Activated T-cell treated with anti-CD3 and anti-CD28 coated beads, Interleukin-2, amount 50 U/mL, for 72 hours (primary cell): ENCODE measurements at regions not wholly inside any gene's neighbourhood (a gene's known extent, or its start where the extent isn't known, plus 50 kb on each side); places are given as distances from the start of the nearest gene placed in this dataset.

Experiments
- ATAC-seq, 2 donors: fragments of 150-1000 bp; cut with Tn5 transposase; replicated peaks in 1 of 2; 2 replicates each; pipeline ENCODE4 v1.10.0; 2021; ENCODE audit warnings: moderate library complexity in 2 of 2, mild to moderate bottlenecking in 1 of 2
- DNase-seq, 2 donors: peaks; one replicate each; pipeline ENCODE4 v3.0.0; 2021 to 2022; ENCODE audit warnings: mixed read lengths in 1 of 2
- H3K27ac Mint-ChIP-seq: one replicate; pipeline ENCODE4 v1.8.0; 2022; ENCODE audit warnings: mild to moderate bottlenecking, moderate library complexity, mixed read lengths
- H3K27me3 Mint-ChIP-seq: one replicate; pipeline ENCODE4 v1.8.0; 2022; ENCODE audit warnings: low read depth, mixed read lengths
- H3K36me3 Mint-ChIP-seq, 2 donors: one replicate each; pipeline ENCODE4 v1.8.0; 2022; ENCODE audit warnings: mixed read lengths in 2 of 2, mild to moderate bottlenecking in 1 of 2; ENCODE audit not compliant: insufficient read depth in 2 of 2
- H3K4me1 Mint-ChIP-seq: one replicate; pipeline ENCODE4 v1.8.0; 2022; ENCODE audit warnings: low read depth, mixed read lengths
- H3K4me3 Mint-ChIP-seq, 2 donors: one replicate each; pipeline ENCODE4 v1.8.0; 2022; ENCODE audit warnings: mild to moderate bottlenecking in 2 of 2, mixed read lengths in 2 of 2, moderate library complexity in 2 of 2
- H3K9me3 Mint-ChIP-seq, 2 donors: one replicate each; pipeline ENCODE4 v1.8.0; 2022; ENCODE audit warnings: mixed read lengths in 2 of 2

- no peak overlapping the region for H3K4me3 Mint-ChIP-seq
- no peaks in the 10 kb centered on the region for H3K36me3 Mint-ChIP-seq
- H3K9me3 Mint-ChIP-seq: no peaks in the 10 kb centered on the region
- no peaks in the 10 kb centered on the region for H3K4me1 Mint-ChIP-seq
- no peak overlapping the region for H3K27ac Mint-ChIP-seq
- ATAC-seq (no peak), DNase-seq (no peak)
- peaks cover 6% of the 10 kb centered on the region for H3K27me3 Mint-ChIP-seq
These were observed 200.6 kb downstream of the TSHZ3 start for GRCh38 chr19:31148671-31149070.

GRCh38 chr19:31147234-31147633, 202.0 kb downstream of the TSHZ3 start:
- no peak for ATAC-seq

GRCh38 chr19:31146546-31147183, 202.6 kb downstream of the TSHZ3 start:
- Mint-ChIP-seq H3K36me3 (no peaks in the 10 kb centered on the region), H3K4me3 (no peak overlapping the region), H3K9me3 (no peaks in the 10 kb centered on the region), H3K4me1 (no peaks in the 10 kb centered on the region), H3K27me3 (peaks cover 6% of the 10 kb centered on the region), H3K27ac (no peak overlapping the region)
- DNase-seq (no peak), ATAC-seq (no peak)

More at GRCh38 chr19:31147234-31147633, 202.0 kb downstream of the TSHZ3 start:
- Mint-ChIP-seq H3K36me3 (no peaks in the 10 kb centered on the region), H3K4me3 (no peak overlapping the region), H3K27ac (no peak overlapping the region), H3K9me3 (no peaks in the 10 kb centered on the region), H3K4me1 (no peaks in the 10 kb centered on the region), H3K27me3 (peaks cover 6% of the 10 kb centered on the region)
- DNase-seq: no peak

GRCh38 chr19:31146015-31146414, 203.2 kb downstream of the TSHZ3 start:
- no peaks in the 10 kb centered on the region for H3K36me3 Mint-ChIP-seq
- H3K4me3 Mint-ChIP-seq: no peak overlapping the region
- H3K27me3 Mint-ChIP-seq: peaks cover 6% of the 10 kb centered on the region
- no peak overlapping the region for H3K27ac Mint-ChIP-seq
- ATAC-seq (no peak), DNase-seq (no peak)
- H3K9me3 Mint-ChIP-seq: no peaks in the 10 kb centered on the region
- no peaks in the 10 kb centered on the region for H3K4me1 Mint-ChIP-seq

- Mint-ChIP-seq H3K4me3 (no peak overlapping the region), H3K9me3 (no peaks in the 10 kb centered on the region), H3K4me1 (no peaks in the 10 kb centered on the region), H3K27me3 (peaks cover 6% of the 10 kb centered on the region), H3K27ac (no peak overlapping the region), H3K36me3 (no peaks in the 10 kb centered on the region)
- DNase-seq (no peak), ATAC-seq (no peak)
These were observed 204.2 kb downstream of the TSHZ3 start for GRCh38 chr19:31145007-31145406.

- no peaks in the 10 kb centered on the region for H3K9me3 Mint-ChIP-seq
- no peak overlapping the region for H3K4me3 Mint-ChIP-seq
- peaks cover 6% of the 10 kb centered on the region for H3K27me3 Mint-ChIP-seq
- DNase-seq (no peak), ATAC-seq (no peak)
- no peaks in the 10 kb centered on the region for H3K36me3 Mint-ChIP-seq
- H3K27ac Mint-ChIP-seq: no peak overlapping the region
- H3K4me1 Mint-ChIP-seq: no peaks in the 10 kb centered on the region
These were observed 205.0 kb downstream of the TSHZ3 start for GRCh38 chr19:31144075-31144870.

GRCh38 chr19:31141301-31141700, 207.9 kb downstream of the TSHZ3 start:
- DNase-seq (no peak), ATAC-seq (no peak)
- H3K4me1 Mint-ChIP-seq: no peaks in the 10 kb centered on the region
- H3K9me3 Mint-ChIP-seq: no peaks in the 10 kb centered on the region
- no peaks in the 10 kb centered on the region for H3K36me3 Mint-ChIP-seq
- H3K27me3 Mint-ChIP-seq: peaks cover 6% of the 10 kb centered on the region
- no peak overlapping the region for H3K4me3 Mint-ChIP-seq
- H3K27ac Mint-ChIP-seq: no peak overlapping the region

- Mint-ChIP-seq H3K4me3 (no peak overlapping the region), H3K27me3 (peaks cover 9% of the 10 kb centered on the region), H3K4me1 (no peaks in the 10 kb centered on the region), H3K27ac (no peak overlapping the region), H3K36me3 (no peaks in the 10 kb centered on the region), H3K9me3 (no peaks in the 10 kb centered on the region)
- no peak for DNase-seq
- ATAC-seq: no peak
These were observed 208.5 kb downstream of the TSHZ3 start for GRCh38 chr19:31140717-31141116.

- no peaks in the 10 kb centered on the region for H3K36me3 Mint-ChIP-seq
- H3K27me3 Mint-ChIP-seq: peaks cover 16% of the 10 kb centered on the region
- H3K27ac Mint-ChIP-seq: no peak overlapping the region
- H3K4me1 Mint-ChIP-seq: no peaks in the 10 kb centered on the region
- H3K4me3 Mint-ChIP-seq: no peak overlapping the region
- ATAC-seq: no peak
- no peak for DNase-seq
- no peaks in the 10 kb centered on the region for H3K9me3 Mint-ChIP-seq
These were observed 209.2 kb downstream of the TSHZ3 start for GRCh38 chr19:31139871-31140505.

- Mint-ChIP-seq H3K4me1 (no peaks in the 10 kb centered on the region), H3K36me3 (no peaks in the 10 kb centered on the region), H3K27me3 (peaks cover 25% of the 10 kb centered on the region), H3K9me3 (peaks cover 0 to 1% of the 10 kb centered on the region in 2 donors), H3K27ac (no peak overlapping the region), H3K4me3 (no peak overlapping the region)
- DNase-seq (no peak), ATAC-seq (no peak)
These were observed 211.2 kb downstream of the TSHZ3 start for GRCh38 chr19:31138077-31138476.

GRCh38 chr19:31135841-31136240, 213.4 kb downstream of the TSHZ3 start:
- ATAC-seq (no peak), DNase-seq (no peak)
- Mint-ChIP-seq H3K27me3 (peaks cover 25% of the 10 kb centered on the region), H3K27ac (no peak overlapping the region), H3K4me1 (no peaks in the 10 kb centered on the region), H3K9me3 (peaks cover 0 to 1% of the 10 kb centered on the region in 2 donors), H3K4me3 (no peak overlapping the region), H3K36me3 (no peaks in the 10 kb centered on the region)

GRCh38 chr19:31132753-31133110, 216.5 kb downstream of the TSHZ3 start:
- ATAC-seq: no peak
- DNase-seq: no peak
- H3K36me3 Mint-ChIP-seq: no peaks in the 10 kb centered on the region

GRCh38 chr19:31128291-31128690, 220.9 kb downstream of the TSHZ3 start:
- ATAC-seq (no peak), DNase-seq (no peak)
- Mint-ChIP-seq H3K27ac (no peak overlapping the region), H3K36me3 (no peaks in the 10 kb centered on the region), H3K4me1 (peaks cover 6% of the 10 kb centered on the region), H3K27me3 (peaks cover under 1% of the 10 kb centered on the region), H3K9me3 (peaks cover 0 to 2% of the 10 kb centered on the region in 2 donors), H3K4me3 (no peak overlapping the region)

More at GRCh38 chr19:31132753-31133110, 216.5 kb downstream of the TSHZ3 start:
- H3K4me1 Mint-ChIP-seq: no peaks in the 10 kb centered on the region
- peaks cover 25% of the 10 kb centered on the region for H3K27me3 Mint-ChIP-seq
- H3K9me3 Mint-ChIP-seq: peaks cover 1 to 2% of the 10 kb centered on the region in 2 donors
- no peak overlapping the region for H3K27ac Mint-ChIP-seq
- no peak overlapping the region for H3K4me3 Mint-ChIP-seq
